ENCODE measurements at regions not wholly inside any gene's neighbourhood (a gene's known extent, or its start where the extent isn't known, plus 50 kb on each side); places are given as distances from the start of the nearest gene placed in this dataset.

- TF ChIP-seq CTCF (IDR thresholded peaks at IDR 0.05 in 4 of 5, conservative IDR thresholded peaks at IDR 0.05 in 1 of 5) (no peak), POLR2A (IDR thresholded peaks at IDR 0.05) (no peak)
Measured at GRCh38 chr10:69734416-69734796, 67.3 kb upstream of the COL13A1 start.
